ENCODE measurements at regions not wholly inside any gene's neighbourhood (a gene's known extent, or its start where the extent isn't known, plus 50 kb on each side); places are given as distances from the start of the nearest gene placed in this dataset.

- 83% methylated on average over 1 of the region's 9 CpGs; no CpG with 5 or more reads in 1 of the 2 experiments for WGBS, 2 experiments (ENCODE audit: extremely low coverage in 2 of 2, insufficient read length in 1 of 2)
- H4K5ac ChIP-seq (ENCODE audit: low read depth, low read length) = no peak overlapping the region
- no peak for DNase-seq
- H3K4me3 ChIP-seq (ENCODE audit: insufficient read depth, low read depth, low read length) = no peak overlapping the region
- ChIA-PET CTCF (no interaction called here), POLR2A (ENCODE audit: unreplicated experiment) (no interaction called here)
- intact Hi-C loops (cut with micrococcal nuclease) = no loop called here
- no peaks in the 10 kb centered on the region for H4K20me1 ChIP-seq (ENCODE audit: insufficient read depth, low read length)
- no peak overlapping the region for H2AFZ ChIP-seq (replicated peaks; ENCODE audit: low read length, poor library complexity)
- no TSS peak for BruUV-seq (replicated peaks)
- H3K27me3 ChIP-seq (ENCODE audit: control insufficient read depth, insufficient read depth, low read length) = no peaks in the 10 kb centered on the region
- no peaks in the 10 kb centered on the region for H3K9me1 ChIP-seq (ENCODE audit: insufficient read depth, low read length)
- H3K9ac ChIP-seq (ENCODE audit: low read depth, low read length) = no peak overlapping the region
- no peak overlapping the region for H2BK120ac ChIP-seq (ENCODE audit: low read depth, low read length)
- H3K56ac ChIP-seq (ENCODE audit: extremely low read depth, insufficient read depth, low read length) = no peak overlapping the region
- no peak overlapping the region for H3K4me2 ChIP-seq (ENCODE audit: low read depth, low read length)
- in situ Hi-C loops (cut with MboI; ENCODE audit: low sequenced_read_pairs) = no loop called here
- H3K27ac ChIP-seq (ENCODE audit: insufficient read depth, low read length) = no peak overlapping the region
- H2BK5ac ChIP-seq (ENCODE audit: low read depth, low read length, poor library complexity, severe bottlenecking) = no peak overlapping the region
- no peak overlapping the region for H3K23ac ChIP-seq (ENCODE audit: low read depth, low read length)
- no peak overlapping the region for H2AK9ac ChIP-seq (replicated peaks; ENCODE audit: low read depth, low read length, poor library complexity)
- no peak overlapping the region for H3K14ac ChIP-seq (replicated peaks; ENCODE audit: low read depth, low read length)
- H2AK5ac ChIP-seq (ENCODE audit: low read depth, low read length) = no peak overlapping the region
- no peak overlapping the region for H2BK20ac ChIP-seq (ENCODE audit: low read depth, low read length)
- no peak overlapping the region for H3K4ac ChIP-seq (ENCODE audit: low read depth, low read length)
- dilution Hi-C loops (cut with HindIII; ENCODE audit: low sequenced_read_pairs, unreplicated experiment) = no loop called here
- no peak for ATAC-seq (ENCODE audit: low read depth)
- no peaks in the 10 kb centered on the region for H3K36me3 ChIP-seq (ENCODE audit: control insufficient read depth, insufficient read depth, low read length)
- H2BK15ac ChIP-seq (ENCODE audit: low read depth, low read length) = no peak overlapping the region
- no peaks in the 10 kb centered on the region for H3K4me1 ChIP-seq (ENCODE audit: control insufficient read depth, insufficient read depth, low read length)
- no peaks in the 10 kb centered on the region for H3K9me3 ChIP-seq (ENCODE audit: control insufficient read depth, insufficient read depth, low read length)
- no peak overlapping the region for H3K18ac ChIP-seq (ENCODE audit: low read depth, low read length)
- H4K91ac ChIP-seq (ENCODE audit: insufficient read depth, low read depth, low read length) = no peak overlapping the region
- no peak for TF ChIP-seq CTCF (conservative IDR thresholded peaks at IDR 0.05; ENCODE audit: low read depth, low read length)
- no peak for TF ChIP-seq MAZ (IDR thresholded peaks at IDR 0.05; ENCODE audit: borderline replicate concordance, low read depth, low read length)
- TF ChIP-seq NFE2L2 (IDR thresholded peaks at IDR 0.05; ENCODE audit: low read depth, low read length) = no peak
- TF ChIP-seq FOS (IDR thresholded peaks at IDR 0.05; ENCODE audit: low read depth, low read length) = no peak
- no peak for TF ChIP-seq USF2 (IDR thresholded peaks at IDR 0.05; ENCODE audit: low read depth, low read length)
- no peak for TF ChIP-seq BHLHE40 (IDR thresholded peaks at IDR 0.05; ENCODE audit: low read depth, low read length)
- no peak for TF ChIP-seq MAFK (IDR thresholded peaks at IDR 0.05; ENCODE audit: low read depth, low read length)
- TF ChIP-seq POLR2A (IDR thresholded peaks at IDR 0.05; ENCODE audit: low read depth, low read length) = no peak
- no peak for TF ChIP-seq RFX5 (IDR thresholded peaks at IDR 0.05; ENCODE audit: low read depth, low read length)
- TF ChIP-seq SMC3 (IDR thresholded peaks at IDR 0.05; ENCODE audit: low read depth, low read length) = no peak
- no peak for TF ChIP-seq MXI1 (IDR thresholded peaks at IDR 0.05; ENCODE audit: borderline replicate concordance, low read depth, low read length)
- TF ChIP-seq CEBPB (IDR thresholded peaks at IDR 0.05; ENCODE audit: low read depth, low read length) = no peak
- no peak for TF ChIP-seq CHD1 (IDR thresholded peaks at IDR 0.05; ENCODE audit: low read depth, low read length)
- TF ChIP-seq RCOR1 (IDR thresholded peaks at IDR 0.05; ENCODE audit: insufficient replicate concordance, low read length) = no peak
- TF ChIP-seq RAD21 (IDR thresholded peaks at IDR 0.05; ENCODE audit: low read length) = no peak
- no peak for TF ChIP-seq ELK1 (IDR thresholded peaks at IDR 0.05; ENCODE audit: borderline replicate concordance, low read depth, low read length)
- no peak overlapping the region for H4K8ac ChIP-seq (ENCODE audit: low read depth in 2 of 2, low read length in 2 of 2)
- H3K79me1 ChIP-seq (ENCODE audit: low read depth in 1 of 2, low read length in 2 of 2) = no peaks in the 10 kb centered on the region
Measured at GRCh38 chr6:19638931-19639330, 198.2 kb upstream of the ID4 start.

Measured in IMR-90 (cell line).